Heart left ventricle (tissue), 13 donors: ENCODE measurements at regions not wholly inside any gene's neighbourhood (a gene's known extent, or its start where the extent isn't known, plus 50 kb on each side); places are given as distances from the start of the nearest gene placed in this dataset.

Source experiments
- POLR2A ChIP-seq, 2 donors: fragments of 450-650 bp; IDR thresholded peaks; one replicate each; pipeline ENCODE4 v1.6.1; 2017; ENCODE audit warnings: antibody characterized with exemption in 2 of 2, mild to moderate bottlenecking in 2 of 2, moderate library complexity in 2 of 2
- TF ChIP-seq, protein P1 (sequence below), 12 donors: fragments of 200-600 bp; sonication (generic) in 4 of 12; IDR thresholded peaks; one replicate each; pipeline versions ENCODE4 v1.5.0 to v1.8.0; 2018 to 2022; ENCODE audit warnings: antibody characterized with exemption in 12 of 12, mild to moderate bottlenecking in 5 of 12
- donor health status: ischemic (EF 13 %, LVEDD 7.1; RV severe dilation, severe dysfunction).
- donor health status: DM: no; HTN: yes; CAD: no.
- donor health status: DM: no; HTN: no; CAD: no.
- donor health status: ischemic (EF 25% LVEDD 6.9; RV normal size, moderate dysfunction).
- donor health status: ischemic (EF 25% LVEDD 5.7; RV mildly dilated, moderate dysfunction).
- donor health status: ischemic (EF 35%, LVEDD 5.7; RV mildly dilated, moderate dysfunction).
- donor health status: nonischemic (EF 11% LVEDD 7.7; RV severe dilation, severe dysfunction).
- donor health status: DM: yes; HTN: yes; CAD: no.
- donor health status: PGD.
- donor health status: ischemic (EF 29% LVEDD 5.4; RV normal size, mild dysfunction).
- donor health status: nonischemic (EF 23%, LVEDD 6.1; RV moderate dilation, normal function).

DNA sequence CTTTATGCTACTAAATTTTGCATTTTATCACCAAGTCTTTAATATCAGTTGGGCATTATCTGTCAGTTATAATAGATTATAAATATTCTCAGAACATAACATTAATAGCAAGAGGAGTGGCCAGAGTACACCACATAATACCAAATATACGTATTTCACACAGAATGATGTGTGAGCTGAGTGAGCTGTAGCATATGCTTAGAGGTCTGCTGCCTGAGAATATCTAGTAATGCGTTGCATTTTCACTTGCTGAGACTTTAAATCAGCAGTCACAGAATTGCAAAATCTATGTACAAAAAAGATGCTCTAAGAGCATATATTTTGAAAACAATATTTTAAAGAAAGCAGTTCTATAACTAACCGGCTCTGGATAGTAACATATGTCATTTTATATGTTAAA, 921.1 kb upstream of the EDIL3 start:
- TF ChIP-seq, protein P1, sequence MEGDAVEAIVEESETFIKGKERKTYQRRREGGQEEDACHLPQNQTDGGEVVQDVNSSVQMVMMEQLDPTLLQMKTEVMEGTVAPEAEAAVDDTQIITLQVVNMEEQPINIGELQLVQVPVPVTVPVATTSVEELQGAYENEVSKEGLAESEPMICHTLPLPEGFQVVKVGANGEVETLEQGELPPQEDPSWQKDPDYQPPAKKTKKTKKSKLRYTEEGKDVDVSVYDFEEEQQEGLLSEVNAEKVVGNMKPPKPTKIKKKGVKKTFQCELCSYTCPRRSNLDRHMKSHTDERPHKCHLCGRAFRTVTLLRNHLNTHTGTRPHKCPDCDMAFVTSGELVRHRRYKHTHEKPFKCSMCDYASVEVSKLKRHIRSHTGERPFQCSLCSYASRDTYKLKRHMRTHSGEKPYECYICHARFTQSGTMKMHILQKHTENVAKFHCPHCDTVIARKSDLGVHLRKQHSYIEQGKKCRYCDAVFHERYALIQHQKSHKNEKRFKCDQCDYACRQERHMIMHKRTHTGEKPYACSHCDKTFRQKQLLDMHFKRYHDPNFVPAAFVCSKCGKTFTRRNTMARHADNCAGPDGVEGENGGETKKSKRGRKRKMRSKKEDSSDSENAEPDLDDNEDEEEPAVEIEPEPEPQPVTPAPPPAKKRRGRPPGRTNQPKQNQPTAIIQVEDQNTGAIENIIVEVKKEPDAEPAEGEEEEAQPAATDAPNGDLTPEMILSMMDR (IDR thresholded peaks at IDR 0.05), result no peak
- no peak for TF ChIP-seq POLR2A (IDR thresholded peaks at IDR 0.05)
